ENCODE measurements at regions not wholly inside any gene's neighbourhood (a gene's known extent, or its start where the extent isn't known, plus 50 kb on each side); places are given as distances from the start of the nearest gene placed in this dataset.

- no peak for DNase-seq
- Histone ChIP-seq H3K4me3 (no peak overlapping the region), H3K36me3 (no peaks in the 10 kb centered on the region), H3K27me3 (no peaks in the 10 kb centered on the region), H3K9me3 (no peaks in the 10 kb centered on the region)
Observed at GRCh38 chr22:25361899-25362214, 142.4 kb downstream of the CRYBB2 start.

GRCh38 chr22:25362215-25362882 is 142.9 kb downstream of the CRYBB2 start:
- Histone ChIP-seq H3K9me3 (no peaks in the 10 kb centered on the region), H3K36me3 (no peaks in the 10 kb centered on the region), H3K4me3 (no peak overlapping the region), H3K27me3 (no peaks in the 10 kb centered on the region)
- DNase-seq = peak; percentile 7

- Histone ChIP-seq H3K4me3 (no peak overlapping the region), H3K36me3 (no peaks in the 10 kb centered on the region), H3K27me3 (no peaks in the 10 kb centered on the region), H3K9me3 (no peaks in the 10 kb centered on the region)
- no peak for DNase-seq
Observed at GRCh38 chr22:25362883-25363240, 143.4 kb downstream of the CRYBB2 start.

- Histone ChIP-seq H3K9me3 (no peaks in the 10 kb centered on the region), H3K36me3 (no peaks in the 10 kb centered on the region), H3K27me3 (no peaks in the 10 kb centered on the region), H3K4me3 (no peak overlapping the region)
- DNase-seq = no peak
Observed at GRCh38 chr22:25363474-25363873, 144.0 kb downstream of the CRYBB2 start.

- no peak for DNase-seq
- Histone ChIP-seq H3K4me3 (no peak overlapping the region), H3K27me3 (no peaks in the 10 kb centered on the region), H3K36me3 (no peaks in the 10 kb centered on the region), H3K9me3 (no peaks in the 10 kb centered on the region)
Observed at GRCh38 chr22:25364281-25364680, 144.8 kb downstream of the CRYBB2 start.

- Histone ChIP-seq H3K4me3 (no peak overlapping the region), H3K27me3 (no peaks in the 10 kb centered on the region), H3K9me3 (no peaks in the 10 kb centered on the region), H3K36me3 (no peaks in the 10 kb centered on the region)
- no peak for DNase-seq
Observed at GRCh38 chr22:25364736-25365241, 145.3 kb downstream of the CRYBB2 start.

GRCh38 chr22:25365491-25366261 is 146.2 kb downstream of the CRYBB2 start:
- Histone ChIP-seq H3K4me3 (no peak overlapping the region), H3K27me3 (no peaks in the 10 kb centered on the region), H3K9me3 (no peaks in the 10 kb centered on the region), H3K36me3 (no peaks in the 10 kb centered on the region)
- DNase-seq = no peak

GRCh38 chr22:25366408-25366807 is 147.0 kb downstream of the CRYBB2 start:
- H3K4me3 ChIP-seq = no peak overlapping the region
- H3K9me3 ChIP-seq = no peaks in the 10 kb centered on the region
- no peaks in the 10 kb centered on the region for H3K27me3 ChIP-seq
- no peak for DNase-seq
- no peaks in the 10 kb centered on the region for H3K36me3 ChIP-seq

GRCh38 chr22:25366876-25367466 is 147.5 kb downstream of the CRYBB2 start:
- no peaks in the 10 kb centered on the region for H3K27me3 ChIP-seq
- no peaks in the 10 kb centered on the region for H3K9me3 ChIP-seq
- DNase-seq = no peak
- H3K36me3 ChIP-seq = no peaks in the 10 kb centered on the region
- H3K4me3 ChIP-seq = no peak overlapping the region

- Histone ChIP-seq H3K9me3 (no peaks in the 10 kb centered on the region), H3K36me3 (no peaks in the 10 kb centered on the region), H3K4me3 (no peak overlapping the region), H3K27me3 (no peaks in the 10 kb centered on the region)
- no peak for DNase-seq
Observed at GRCh38 chr22:25367756-25368155, 148.3 kb downstream of the CRYBB2 start.

- no peaks in the 10 kb centered on the region for H3K9me3 ChIP-seq
- no peaks in the 10 kb centered on the region for H3K27me3 ChIP-seq
- DNase-seq = peak; percentile 62
- H3K36me3 ChIP-seq = no peaks in the 10 kb centered on the region
- no peak overlapping the region for H3K4me3 ChIP-seq
Observed at GRCh38 chr22:25368271-25368670, 148.8 kb downstream of the CRYBB2 start.

- no peaks in the 10 kb centered on the region for H3K27me3 ChIP-seq
- no peaks in the 10 kb centered on the region for H3K36me3 ChIP-seq
- no peaks in the 10 kb centered on the region for H3K9me3 ChIP-seq
- DNase-seq = no peak
- no peak overlapping the region for H3K4me3 ChIP-seq
Observed at GRCh38 chr22:25369041-25369440, 149.6 kb downstream of the CRYBB2 start.

- no peak overlapping the region for H3K4me3 ChIP-seq
- H3K27me3 ChIP-seq = no peaks in the 10 kb centered on the region
- H3K9me3 ChIP-seq = no peaks in the 10 kb centered on the region
- no peak for DNase-seq
- H3K36me3 ChIP-seq = no peaks in the 10 kb centered on the region
Observed at GRCh38 chr22:25370322-25370721, 150.9 kb downstream of the CRYBB2 start.

GRCh38 chr22:25372000-25372595 is 152.7 kb downstream of the CRYBB2 start:
- no peaks in the 10 kb centered on the region for H3K36me3 ChIP-seq
- H3K4me3 ChIP-seq = no peak overlapping the region
- no peak for DNase-seq
- H3K9me3 ChIP-seq = no peaks in the 10 kb centered on the region
- H3K27me3 ChIP-seq = no peaks in the 10 kb centered on the region

GRCh38 chr22:25373961-25374360 is 154.5 kb downstream of the CRYBB2 start:
- Histone ChIP-seq H3K9me3 (no peaks in the 10 kb centered on the region), H3K27me3 (no peaks in the 10 kb centered on the region), H3K4me3 (no peak overlapping the region), H3K36me3 (no peaks in the 10 kb centered on the region)
- no peak for DNase-seq

- Histone ChIP-seq H3K9me3 (no peaks in the 10 kb centered on the region), H3K36me3 (no peaks in the 10 kb centered on the region), H3K27me3 (no peaks in the 10 kb centered on the region), H3K4me3 (no peak overlapping the region)
- DNase-seq = no peak
Observed at GRCh38 chr22:25374869-25375268, 155.4 kb downstream of the CRYBB2 start.

GRCh38 chr22:25375683-25376082 is 156.2 kb downstream of the CRYBB2 start:
- no peaks in the 10 kb centered on the region for H3K27me3 ChIP-seq
- H3K9me3 ChIP-seq = no peaks in the 10 kb centered on the region
- DNase-seq = no peak
- H3K4me3 ChIP-seq = no peak overlapping the region
- H3K36me3 ChIP-seq = no peaks in the 10 kb centered on the region
